RWPE1 (cell line): ENCODE measurements at regions not wholly inside any gene's neighbourhood (a gene's known extent, or its start where the extent isn't known, plus 50 kb on each side); places are given as distances from the start of the nearest gene placed in this dataset.

Experiments
- CTCF ChIA-PET: fragments of 350-600 bp; sonication (Branson Sonifier 250); formaldehyde crosslinking; extraction: SDS; loops from one replicate; lab custom pipeline; 2021; lab: Yijun Ruan, JAX
- POLR2A ChIA-PET: fragments of 400-600 bp; formaldehyde crosslinking; extraction: SDS; loops from one replicate; lab custom pipeline; 2020; ENCODE audit warnings: antibody characterized with exemption; ENCODE audit not compliant: low non-redundant PET; lab: Yijun Ruan, JAX
- DNase-seq: peaks from one replicate; pipeline ENCODE4 v3.0.0; 2012; ENCODE audit warnings: low spot score
- H3K27ac ChIP-seq: fragments of 450-650 bp; 2 replicates; pipeline ENCODE4 v1.5.1; 2017
- TF ChIP-seq, protein P1 (sequence below): fragments of 450-650 bp; conservative IDR thresholded peaks from 2 replicates; pipeline ENCODE4 v1.5.1; 2017; ENCODE audit warnings: low read depth, mild to moderate bottlenecking

DNA sequence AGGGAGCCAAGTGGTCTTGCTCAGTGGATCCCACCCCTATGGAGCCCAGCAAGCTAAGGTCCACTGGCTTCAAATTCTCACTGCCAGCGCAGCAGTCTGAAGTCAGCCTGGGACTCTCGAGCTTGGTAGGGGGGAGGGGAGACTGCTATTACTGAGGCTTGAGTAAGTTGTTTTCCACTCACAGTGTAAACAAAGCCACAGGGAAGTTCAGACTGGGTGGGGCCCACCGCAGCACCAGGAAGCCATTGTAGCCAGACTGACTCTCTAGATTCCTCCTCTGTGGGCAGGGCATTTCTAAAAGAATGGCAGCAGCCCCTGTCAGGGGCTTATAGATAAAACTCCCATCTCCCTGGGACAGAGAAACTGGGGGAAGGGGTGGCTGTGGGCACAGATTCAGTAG, 721.0 kb upstream of the NDST4 start:
- ChIA-PET POLR2A (no interaction called here), CTCF (no interaction called here)

DNA sequence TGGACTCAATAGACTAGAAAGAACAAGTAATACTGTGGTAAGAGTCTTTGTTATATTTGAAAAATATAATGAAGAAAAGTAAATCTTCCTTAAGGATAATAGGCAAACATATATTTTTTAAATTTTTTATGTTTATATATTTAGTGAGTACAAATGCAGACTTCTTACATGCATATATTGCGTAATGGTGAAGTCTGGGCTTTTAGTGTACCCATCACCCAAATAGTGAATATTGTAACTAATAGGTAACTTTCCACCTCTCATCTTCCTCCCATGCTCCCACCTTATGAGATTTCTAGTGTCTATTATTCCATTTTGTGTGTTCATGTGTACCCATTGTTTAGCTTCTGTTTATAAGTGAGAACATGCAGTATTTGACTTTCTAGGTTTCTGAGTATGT, 711.2 kb upstream of the NDST4 start:
- POLR2A ChIA-PET: no interaction called here
- no peak overlapping the region for H3K27ac ChIP-seq
- DNase-seq: no peak
- TF ChIP-seq, protein P1, sequence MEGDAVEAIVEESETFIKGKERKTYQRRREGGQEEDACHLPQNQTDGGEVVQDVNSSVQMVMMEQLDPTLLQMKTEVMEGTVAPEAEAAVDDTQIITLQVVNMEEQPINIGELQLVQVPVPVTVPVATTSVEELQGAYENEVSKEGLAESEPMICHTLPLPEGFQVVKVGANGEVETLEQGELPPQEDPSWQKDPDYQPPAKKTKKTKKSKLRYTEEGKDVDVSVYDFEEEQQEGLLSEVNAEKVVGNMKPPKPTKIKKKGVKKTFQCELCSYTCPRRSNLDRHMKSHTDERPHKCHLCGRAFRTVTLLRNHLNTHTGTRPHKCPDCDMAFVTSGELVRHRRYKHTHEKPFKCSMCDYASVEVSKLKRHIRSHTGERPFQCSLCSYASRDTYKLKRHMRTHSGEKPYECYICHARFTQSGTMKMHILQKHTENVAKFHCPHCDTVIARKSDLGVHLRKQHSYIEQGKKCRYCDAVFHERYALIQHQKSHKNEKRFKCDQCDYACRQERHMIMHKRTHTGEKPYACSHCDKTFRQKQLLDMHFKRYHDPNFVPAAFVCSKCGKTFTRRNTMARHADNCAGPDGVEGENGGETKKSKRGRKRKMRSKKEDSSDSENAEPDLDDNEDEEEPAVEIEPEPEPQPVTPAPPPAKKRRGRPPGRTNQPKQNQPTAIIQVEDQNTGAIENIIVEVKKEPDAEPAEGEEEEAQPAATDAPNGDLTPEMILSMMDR: no peak
- CTCF ChIA-PET: no interaction called here

More for the DNA sequence above, 721.0 kb upstream of the NDST4 start:
- no peak for DNase-seq
- TF ChIP-seq, protein P1: no peak
- no peak overlapping the region for H3K27ac ChIP-seq

DNA sequence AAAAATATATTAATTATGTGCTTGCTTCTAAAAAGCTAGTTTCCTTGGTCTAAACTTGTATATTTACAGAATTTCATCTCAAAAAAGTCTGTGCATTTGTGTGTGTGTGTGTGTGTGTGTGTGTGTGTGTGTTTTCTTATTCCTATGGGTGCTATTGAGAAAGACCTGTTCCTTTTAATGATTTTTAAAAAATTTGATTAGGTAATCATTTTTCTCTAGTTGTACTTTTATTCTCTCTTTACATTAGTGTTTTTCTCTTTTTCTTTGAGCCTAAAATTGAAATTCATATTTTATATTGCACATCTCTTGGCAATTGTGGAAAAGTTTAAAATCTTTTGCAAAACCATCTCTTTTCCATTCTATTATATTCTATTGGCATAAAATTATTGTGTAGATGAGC, 690.4 kb upstream of the NDST4 start:
- TF ChIP-seq, protein P1: no peak
- DNase-seq: no peak
- CTCF ChIA-PET: no interaction called here
- H3K27ac ChIP-seq: no peak overlapping the region
- POLR2A ChIA-PET: no interaction called here

DNA sequence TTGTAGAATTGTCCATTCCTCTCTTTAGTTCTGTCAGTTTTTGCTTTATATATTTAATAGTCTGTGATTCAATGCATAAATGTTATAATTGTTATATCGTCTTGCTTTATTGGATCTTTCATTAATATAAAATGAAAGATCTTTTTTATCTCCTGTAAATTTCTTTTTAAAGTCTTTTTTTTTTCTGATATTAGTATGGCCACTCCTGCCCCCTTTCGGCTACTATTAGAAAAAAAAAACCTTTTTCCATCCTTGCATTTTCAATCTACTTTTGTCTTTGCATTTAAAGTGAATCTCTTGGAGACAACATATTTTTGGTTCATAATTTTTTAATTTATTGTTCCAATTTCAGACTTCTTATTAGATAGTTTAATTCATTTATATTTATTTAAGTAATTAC, 677.4 kb upstream of the NDST4 start:
- DNase-seq: no peak
- CTCF ChIA-PET: no interaction called here
- H3K27ac ChIP-seq: no peak overlapping the region
- POLR2A ChIA-PET: no interaction called here
- TF ChIP-seq, protein P1: no peak

DNA sequence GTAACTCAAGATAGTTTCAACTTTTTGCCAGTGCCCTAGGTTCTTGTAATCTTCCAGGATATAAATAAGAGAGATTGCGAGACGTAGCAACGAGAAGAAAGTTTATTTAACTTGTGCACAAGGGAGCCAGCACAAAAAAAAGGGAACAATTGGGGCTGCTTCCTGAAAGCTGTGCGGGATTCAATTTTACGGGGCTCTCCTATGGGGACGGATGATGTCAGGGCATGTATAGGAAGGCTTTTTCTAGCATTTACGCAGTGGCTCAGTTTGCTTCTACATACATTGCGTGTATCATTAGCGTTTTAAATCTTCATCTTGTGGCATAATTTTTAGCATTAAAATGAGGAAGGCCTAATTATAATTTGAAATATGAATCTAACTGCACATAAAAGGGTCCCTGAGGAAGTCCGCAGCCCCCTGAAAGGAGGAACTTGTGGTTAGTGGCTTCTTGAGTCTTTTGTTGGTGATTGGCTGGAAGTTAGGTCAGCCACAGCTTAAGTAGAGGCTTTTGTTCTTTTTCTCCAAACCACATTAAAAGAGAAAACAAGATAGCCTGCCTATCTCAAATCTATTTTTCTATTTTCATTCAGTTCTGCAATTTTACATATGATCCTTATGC, 668.2 kb upstream of the NDST4 start:
- POLR2A ChIA-PET: no interaction called here
- H3K27ac ChIP-seq: no peak overlapping the region
- TF ChIP-seq, protein P1: no peak
- CTCF ChIA-PET: interaction anchor here (0.7 kb wide), 1 partner anchor 361 kb away, joined by 4 read pairs; no protein-coding TSS in a partner anchor
- no peak for DNase-seq

DNA sequence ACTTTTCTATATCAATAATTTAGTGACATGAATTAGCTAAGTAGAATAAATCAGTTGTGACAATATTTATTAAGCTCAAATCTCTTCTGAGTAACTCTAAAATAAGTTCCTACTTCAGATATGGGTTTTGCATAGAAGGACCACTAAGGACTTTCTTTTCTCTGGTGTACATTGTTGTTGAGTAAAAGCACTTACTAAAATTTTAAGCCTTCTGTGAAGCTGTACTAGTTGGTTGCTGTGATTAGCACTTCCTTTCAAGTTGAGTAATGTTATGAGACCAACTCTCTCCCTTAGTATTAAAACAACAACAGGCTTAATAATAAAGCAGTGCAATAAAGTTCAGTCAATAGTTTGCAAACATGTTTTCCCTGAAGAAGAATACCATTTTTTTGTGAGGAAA, 667.4 kb upstream of the NDST4 start:
- ChIA-PET CTCF (no interaction called here), POLR2A (no interaction called here)
- H3K27ac ChIP-seq: no peak overlapping the region
- TF ChIP-seq, protein P1: no peak
- DNase-seq: no peak
